ENCODE measurements at regions not wholly inside any gene's neighbourhood (a gene's known extent, or its start where the extent isn't known, plus 50 kb on each side); places are given as distances from the start of the nearest gene placed in this dataset.

DNA sequence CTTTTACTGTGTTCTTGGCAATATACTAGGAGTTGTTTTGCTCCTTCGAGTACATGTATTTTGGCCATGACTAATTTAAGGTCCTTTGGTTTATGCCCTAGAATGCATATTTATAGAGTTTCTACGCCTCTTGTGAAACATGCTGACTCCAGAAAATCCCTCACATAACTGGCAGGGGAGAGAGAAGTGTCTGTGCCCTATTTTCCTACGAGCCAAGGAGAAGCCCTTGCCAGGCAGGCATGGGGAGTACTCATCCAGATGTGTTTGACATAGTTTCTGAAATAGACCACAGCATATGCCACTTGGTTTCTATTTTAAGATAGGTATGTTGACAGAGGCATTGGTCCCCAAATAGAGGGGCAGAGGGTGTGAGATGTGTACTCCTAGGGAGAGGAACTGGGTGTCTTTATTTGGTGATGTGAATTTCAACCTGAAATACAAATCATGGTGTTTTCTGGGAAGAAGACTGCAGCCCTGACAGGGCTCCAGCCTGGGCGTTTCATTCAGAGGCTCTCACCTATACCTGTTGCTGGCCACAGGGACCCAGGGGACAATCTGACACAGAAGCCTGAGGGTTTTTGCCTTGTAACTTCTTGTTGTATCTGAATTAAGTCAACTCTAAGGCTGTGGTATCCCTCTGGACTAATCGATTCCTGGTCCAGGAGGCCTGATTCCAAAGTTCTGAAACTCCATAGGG, 267.8 kb upstream of the C2CD4B start:
- no peak for TF ChIP-seq YY1 (IDR thresholded peaks at IDR 0.05; ENCODE audit: low read depth)
- TF ChIP-seq, protein P1, sequence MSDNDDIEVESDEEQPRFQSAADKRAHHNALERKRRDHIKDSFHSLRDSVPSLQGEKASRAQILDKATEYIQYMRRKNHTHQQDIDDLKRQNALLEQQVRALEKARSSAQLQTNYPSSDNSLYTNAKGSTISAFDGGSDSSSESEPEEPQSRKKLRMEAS (IDR thresholded peaks at IDR 0.05), result no peak
- no peak for TF ChIP-seq EP300 (IDR thresholded peaks at IDR 0.05; ENCODE audit: borderline replicate concordance)
- TF ChIP-seq TEAD4 (IDR thresholded peaks at IDR 0.05), result no peak
- no peak for TF ChIP-seq CREB1 (IDR thresholded peaks at IDR 0.05; ENCODE audit: low read depth)
- TF ChIP-seq ZBTB7A (IDR thresholded peaks at IDR 0.05; ENCODE audit: low read depth), result no peak
- TF ChIP-seq RAD21 (IDR thresholded peaks at IDR 0.05; ENCODE audit: low read depth), result no peak
- no peak for TF ChIP-seq NFIC (IDR thresholded peaks at IDR 0.05)
- TF ChIP-seq, protein P2, sequence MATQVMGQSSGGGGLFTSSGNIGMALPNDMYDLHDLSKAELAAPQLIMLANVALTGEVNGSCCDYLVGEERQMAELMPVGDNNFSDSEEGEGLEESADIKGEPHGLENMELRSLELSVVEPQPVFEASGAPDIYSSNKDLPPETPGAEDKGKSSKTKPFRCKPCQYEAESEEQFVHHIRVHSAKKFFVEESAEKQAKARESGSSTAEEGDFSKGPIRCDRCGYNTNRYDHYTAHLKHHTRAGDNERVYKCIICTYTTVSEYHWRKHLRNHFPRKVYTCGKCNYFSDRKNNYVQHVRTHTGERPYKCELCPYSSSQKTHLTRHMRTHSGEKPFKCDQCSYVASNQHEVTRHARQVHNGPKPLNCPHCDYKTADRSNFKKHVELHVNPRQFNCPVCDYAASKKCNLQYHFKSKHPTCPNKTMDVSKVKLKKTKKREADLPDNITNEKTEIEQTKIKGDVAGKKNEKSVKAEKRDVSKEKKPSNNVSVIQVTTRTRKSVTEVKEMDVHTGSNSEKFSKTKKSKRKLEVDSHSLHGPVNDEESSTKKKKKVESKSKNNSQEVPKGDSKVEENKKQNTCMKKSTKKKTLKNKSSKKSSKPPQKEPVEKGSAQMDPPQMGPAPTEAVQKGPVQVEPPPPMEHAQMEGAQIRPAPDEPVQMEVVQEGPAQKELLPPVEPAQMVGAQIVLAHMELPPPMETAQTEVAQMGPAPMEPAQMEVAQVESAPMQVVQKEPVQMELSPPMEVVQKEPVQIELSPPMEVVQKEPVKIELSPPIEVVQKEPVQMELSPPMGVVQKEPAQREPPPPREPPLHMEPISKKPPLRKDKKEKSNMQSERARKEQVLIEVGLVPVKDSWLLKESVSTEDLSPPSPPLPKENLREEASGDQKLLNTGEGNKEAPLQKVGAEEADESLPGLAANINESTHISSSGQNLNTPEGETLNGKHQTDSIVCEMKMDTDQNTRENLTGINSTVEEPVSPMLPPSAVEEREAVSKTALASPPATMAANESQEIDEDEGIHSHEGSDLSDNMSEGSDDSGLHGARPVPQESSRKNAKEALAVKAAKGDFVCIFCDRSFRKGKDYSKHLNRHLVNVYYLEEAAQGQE (IDR thresholded peaks at IDR 0.05; ENCODE audit: low read depth), result no peak
- no peak for TF ChIP-seq TAF1 (IDR thresholded peaks at IDR 0.05; ENCODE audit: low read depth)
- no peak for TF ChIP-seq EGR1 (IDR thresholded peaks at IDR 0.05)
- no peak for TF ChIP-seq CEBPB (IDR thresholded peaks at IDR 0.05)
